OCI-LY3 (cell line): ENCODE measurements at regions not wholly inside any gene's neighbourhood (a gene's known extent, or its start where the extent isn't known, plus 50 kb on each side); places are given as distances from the start of the nearest gene placed in this dataset.

ENCODE experiments used
- H2AFZ ChIP-seq: fragments of 200-600, 300-600 bp; shearing (Covaris generic); 2 replicates; pipeline ENCODE4 v1.6.0; 2014; ENCODE audit warnings: antibody characterized with exemption, low read depth, low read length
- H3K27ac ChIP-seq: fragments of 200-600, 300-600 bp; sonication (generic); 2 replicates; pipeline ENCODE4 v1.5.1; 2014; ENCODE audit warnings: mild to moderate bottlenecking, low read length, moderate library complexity, mixed read lengths
- H3K27me3 ChIP-seq: fragments of 200-600, 300-600 bp; sonication (generic); 2 replicates; pipeline ENCODE4 v1.6.1; 2014; ENCODE audit warnings: low read depth, low read length, mixed read lengths
- H3K36me3 ChIP-seq: fragments of 200-600, 300-600 bp; sonication (generic); replicated peaks from 2 replicates; pipeline ENCODE3; 2014; ENCODE audit warnings: low read depth, low read length, mixed read lengths
- H3K4me1 ChIP-seq: fragments of 300-600, 200-600 bp; sonication (generic); 2 replicates; pipeline ENCODE4 v1.6.1; 2014; ENCODE audit warnings: low read length, mixed read lengths
- H3K4me2 ChIP-seq: fragments of 200-600, 300-600 bp; sonication (generic); 2 replicates; pipeline ENCODE4 v1.6.1; 2014; ENCODE audit warnings: low read length, mixed read lengths
- H3K4me3 ChIP-seq: fragments of 300-600, 200-600 bp; sonication (generic); 2 replicates; pipeline ENCODE4 v1.5.1; 2014; ENCODE audit warnings: antibody characterized with exemption, mild to moderate bottlenecking, low read length, moderate library complexity
- H3K79me2 ChIP-seq: fragments of 300-600, 200-600 bp; shearing (Covaris generic); 2 replicates; pipeline ENCODE4 v1.6.1; 2014; ENCODE audit warnings: mild to moderate bottlenecking, low read length, mixed read lengths
- H3K9ac ChIP-seq: fragments of 300-600, 200-600 bp; shearing (Covaris generic); 2 replicates; pipeline ENCODE4 v1.6.0; 2014; ENCODE audit warnings: mild to moderate bottlenecking, low read length, moderate library complexity
- H3K9me3 ChIP-seq: fragments of 200-600, 300-600 bp; shearing (Covaris generic); 2 replicates; pipeline ENCODE4 v1.6.1; 2014; ENCODE audit warnings: low read length, mixed read lengths; ENCODE audit not compliant: insufficient read depth
- H4K20me1 ChIP-seq: fragments of 200-600, 300-600 bp; sonication (generic); 2 replicates; pipeline ENCODE4 v1.6.1; 2016; ENCODE audit warnings: low read length, mixed read lengths; ENCODE audit not compliant: insufficient read depth
- CTCF ChIP-seq: fragments of 200-600, 300-600 bp; sonication (generic); IDR thresholded peaks from 2 replicates; pipeline ENCODE4 v1.5.1; 2014; ENCODE audit warnings: antibody characterized with exemption, low read length, low read depth
- EZH2phosphoT487 ChIP-seq: fragments of 200-600 bp; shearing (Covaris generic); IDR thresholded peaks from 2 replicates; pipeline ENCODE4 v1.6.1; 2018; ENCODE audit warnings: antibody characterized with exemption, mixed run types, low read depth

GRCh38 chr9:96175796-96176195 lies 126.2 kb downstream of the HSD17B3 start:
- Histone ChIP-seq H2AFZ (no peak overlapping the region), H3K4me2 (no peak overlapping the region), H3K79me2 (no peaks in the 10 kb centered on the region), H3K36me3 (no peaks in the 10 kb centered on the region), H4K20me1 (no peaks in the 10 kb centered on the region), H3K4me3 (no peak overlapping the region), H3K9ac (no peak overlapping the region), H3K4me1 (no peaks in the 10 kb centered on the region), H3K27ac (no peak overlapping the region), H3K9me3 (no peaks in the 10 kb centered on the region), H3K27me3 (peaks cover 24% of the 10 kb centered on the region)
- TF ChIP-seq EZH2phosphoT487: no peak
- TF ChIP-seq CTCF: no peak

GRCh38 chr9:96175001-96175400 lies 127.0 kb downstream of the HSD17B3 start:
- TF ChIP-seq EZH2phosphoT487 (no peak), CTCF (no peak)
- no peak overlapping the region for H3K4me2 ChIP-seq
- H3K4me1 ChIP-seq: no peaks in the 10 kb centered on the region
- no peak overlapping the region for H2AFZ ChIP-seq
- H4K20me1 ChIP-seq: no peaks in the 10 kb centered on the region
- H3K27me3 ChIP-seq: peaks cover 24% of the 10 kb centered on the region
- H3K79me2 ChIP-seq: no peaks in the 10 kb centered on the region
- H3K9ac ChIP-seq: no peak overlapping the region
- no peaks in the 10 kb centered on the region for H3K9me3 ChIP-seq
- no peaks in the 10 kb centered on the region for H3K36me3 ChIP-seq
- no peak overlapping the region for H3K4me3 ChIP-seq
- no peak overlapping the region for H3K27ac ChIP-seq

GRCh38 chr9:96174371-96174770 lies 127.6 kb downstream of the HSD17B3 start:
- no peak overlapping the region for H2AFZ ChIP-seq
- no peaks in the 10 kb centered on the region for H3K79me2 ChIP-seq
- no peak for TF ChIP-seq EZH2phosphoT487
- no peaks in the 10 kb centered on the region for H3K4me1 ChIP-seq
- H3K4me2 ChIP-seq: no peak overlapping the region
- no peaks in the 10 kb centered on the region for H3K9me3 ChIP-seq
- no peaks in the 10 kb centered on the region for H4K20me1 ChIP-seq
- no peak overlapping the region for H3K27ac ChIP-seq
- no peak overlapping the region for H3K4me3 ChIP-seq
- peaks cover 24% of the 10 kb centered on the region for H3K27me3 ChIP-seq
- no peak overlapping the region for H3K9ac ChIP-seq
- H3K36me3 ChIP-seq: no peaks in the 10 kb centered on the region

GRCh38 chr9:96173640-96174039 lies 128.3 kb downstream of the HSD17B3 start:
- no peak overlapping the region for H3K9ac ChIP-seq
- no peaks in the 10 kb centered on the region for H3K36me3 ChIP-seq
- no peaks in the 10 kb centered on the region for H3K9me3 ChIP-seq
- no peaks in the 10 kb centered on the region for H4K20me1 ChIP-seq
- no peak overlapping the region for H3K4me2 ChIP-seq
- H3K4me1 ChIP-seq: no peaks in the 10 kb centered on the region
- no peak overlapping the region for H2AFZ ChIP-seq
- no peak overlapping the region for H3K4me3 ChIP-seq
- H3K79me2 ChIP-seq: no peaks in the 10 kb centered on the region
- H3K27me3 ChIP-seq: peaks cover 24% of the 10 kb centered on the region
- H3K27ac ChIP-seq: no peak overlapping the region
- TF ChIP-seq CTCF (no peak), EZH2phosphoT487 (no peak)

GRCh38 chr9:96172797-96173196 lies 129.2 kb downstream of the HSD17B3 start:
- Histone ChIP-seq H3K27me3 (peaks cover 24% of the 10 kb centered on the region), H3K4me3 (no peak overlapping the region), H3K4me1 (no peaks in the 10 kb centered on the region), H3K9me3 (no peaks in the 10 kb centered on the region), H3K4me2 (no peak overlapping the region), H2AFZ (no peak overlapping the region), H3K36me3 (no peaks in the 10 kb centered on the region), H3K9ac (no peak overlapping the region), H3K27ac (no peak overlapping the region), H3K79me2 (no peaks in the 10 kb centered on the region), H4K20me1 (no peaks in the 10 kb centered on the region)
- no peak for TF ChIP-seq EZH2phosphoT487
- no peak for TF ChIP-seq CTCF
